ENCODE measurements at regions not wholly inside any gene's neighbourhood (a gene's known extent, or its start where the extent isn't known, plus 50 kb on each side); places are given as distances from the start of the nearest gene placed in this dataset.

GRCh38 chr6:14452567-14453527, 335.3 kb downstream of the CD83 start:
- H3K36me3 ChIP-seq (ENCODE audit: control insufficient read depth, insufficient read depth, low read length), result no peaks in the 10 kb centered on the region
- whole genome bisulfite sequencing, 2 experiments, result 91 to 93% methylated on average over 17 of the region's 17 CpGs
- no peaks in the 10 kb centered on the region for H3K9me3 ChIP-seq (ENCODE audit: control insufficient read depth, low read length)
- H3K27ac ChIP-seq (ENCODE audit: insufficient read depth, low read depth, low read length, poor library complexity, severe bottlenecking), result no peak overlapping the region
- peaks cover 10% of the 10 kb centered on the region for H3K4me1 ChIP-seq (ENCODE audit: control insufficient read depth, insufficient read depth, low read length)
- H3K27me3 ChIP-seq (ENCODE audit: control insufficient read depth, insufficient read depth, low read length, poor library complexity, severe bottlenecking), result peaks cover 3% of the 10 kb centered on the region
- H3K4me3 ChIP-seq (ENCODE audit: insufficient read depth, low read depth, low read length), result no peak overlapping the region

GRCh38 chr6:14453712-14454472, 336.3 kb downstream of the CD83 start:
- Histone ChIP-seq H3K36me3 (ENCODE audit: control insufficient read depth, insufficient read depth, low read length) (no peaks in the 10 kb centered on the region), H3K27ac (ENCODE audit: insufficient read depth, low read depth, low read length, poor library complexity, severe bottlenecking) (no peak overlapping the region), H3K27me3 (ENCODE audit: control insufficient read depth, insufficient read depth, low read length, poor library complexity, severe bottlenecking) (peaks cover 3% of the 10 kb centered on the region), H3K4me1 (ENCODE audit: control insufficient read depth, insufficient read depth, low read length) (peaks cover 10% of the 10 kb centered on the region), H3K4me3 (ENCODE audit: insufficient read depth, low read depth, low read length) (no peak overlapping the region), H3K9me3 (ENCODE audit: control insufficient read depth, low read length) (no peaks in the 10 kb centered on the region)
- 96 to 98% methylated on average over 6 of the region's 6 CpGs for WGBS, 2 experiments

- Histone ChIP-seq H3K4me3 (ENCODE audit: insufficient read depth, low read depth, low read length) (no peak overlapping the region), H3K9me3 (ENCODE audit: control insufficient read depth, low read length) (no peaks in the 10 kb centered on the region), H3K27ac (ENCODE audit: insufficient read depth, low read depth, low read length, poor library complexity, severe bottlenecking) (no peak overlapping the region), H3K36me3 (ENCODE audit: control insufficient read depth, insufficient read depth, low read length) (no peaks in the 10 kb centered on the region), H3K4me1 (ENCODE audit: control insufficient read depth, insufficient read depth, low read length) (peaks cover 9% of the 10 kb centered on the region), H3K27me3 (ENCODE audit: control insufficient read depth, insufficient read depth, low read length, poor library complexity, severe bottlenecking) (peaks cover 3% of the 10 kb centered on the region)
- WGBS, 2 experiments, result 93 to 95% methylated on average over 4 of the region's 4 CpGs
Observed at GRCh38 chr6:14454473-14454775, 336.9 kb downstream of the CD83 start.

DNA sequence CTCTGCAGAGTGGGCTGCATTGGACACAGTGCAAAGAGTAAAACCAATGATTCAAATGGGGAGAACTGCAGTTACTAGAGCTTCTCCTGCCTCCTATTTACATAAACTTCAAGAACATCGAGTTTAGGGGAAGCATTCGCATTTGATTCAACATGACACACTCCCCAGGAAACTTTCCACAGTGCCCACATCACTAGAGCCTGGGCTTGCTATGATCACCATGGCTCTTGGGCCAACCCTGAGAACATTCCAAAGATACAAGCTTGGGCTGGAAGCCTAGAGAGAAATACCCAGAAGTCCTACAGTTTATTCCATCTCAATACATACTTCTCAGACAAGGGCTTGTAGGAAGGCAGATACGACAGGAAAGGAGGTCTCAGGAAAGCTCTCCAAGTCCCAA, 337.9 kb downstream of the CD83 start:
- Histone ChIP-seq H3K4me3 (ENCODE audit: insufficient read depth, low read depth, low read length) (no peak overlapping the region), H3K27ac (ENCODE audit: insufficient read depth, low read depth, low read length, poor library complexity, severe bottlenecking) (no peak overlapping the region), H3K36me3 (ENCODE audit: control insufficient read depth, insufficient read depth, low read length) (no peaks in the 10 kb centered on the region), H3K9me3 (ENCODE audit: control insufficient read depth, low read length) (no peaks in the 10 kb centered on the region), H3K4me1 (ENCODE audit: control insufficient read depth, insufficient read depth, low read length) (no peaks in the 10 kb centered on the region), H3K27me3 (ENCODE audit: control insufficient read depth, insufficient read depth, low read length, poor library complexity, severe bottlenecking) (peaks cover 3% of the 10 kb centered on the region)
- 89 to 94% methylated on average over 3 of the region's 3 CpGs for whole genome bisulfite sequencing, 2 experiments

DNA sequence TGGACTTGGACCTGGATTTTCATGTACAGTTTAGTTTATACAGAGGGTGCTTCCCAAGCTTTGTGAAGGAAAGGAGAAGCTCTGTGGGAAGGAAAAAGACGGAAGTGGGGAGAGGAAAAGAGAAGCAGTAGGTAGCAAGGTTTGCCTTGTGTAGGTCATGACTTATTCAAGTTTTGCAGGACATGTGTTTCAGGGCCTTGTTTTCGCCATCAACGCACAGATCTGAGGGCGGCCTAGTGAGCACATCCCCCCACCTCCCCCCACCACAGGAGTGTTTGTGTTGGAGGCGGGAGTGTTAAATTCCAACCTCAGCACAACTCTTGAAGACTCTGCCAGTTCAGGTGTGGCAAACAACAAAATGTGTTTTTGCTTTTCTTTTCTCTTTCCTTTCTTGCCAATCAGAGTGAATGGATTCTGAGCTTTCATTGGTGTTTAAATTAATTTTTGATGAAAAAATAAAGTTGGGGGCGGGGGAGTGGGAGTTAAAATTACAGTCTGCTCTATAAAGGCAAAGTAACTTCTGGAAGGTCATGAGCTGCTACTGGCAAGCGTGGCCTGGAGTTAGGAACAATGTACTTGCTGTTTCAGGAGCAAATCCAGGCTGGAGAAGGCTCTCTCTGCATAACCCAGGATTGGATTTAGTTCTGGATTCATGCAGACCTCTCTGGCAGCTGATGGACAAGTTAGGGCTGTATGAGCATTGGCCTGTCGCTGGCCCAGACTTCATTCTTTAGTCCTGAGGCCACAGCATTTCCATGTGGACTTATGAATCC, 338.5 kb downstream of the CD83 start:
- H3K4me1 ChIP-seq (ENCODE audit: control insufficient read depth, insufficient read depth, low read length), result no peaks in the 10 kb centered on the region
- H3K27ac ChIP-seq (ENCODE audit: insufficient read depth, low read depth, low read length, poor library complexity, severe bottlenecking), result no peak overlapping the region
- WGBS, 2 experiments, result 84 to 88% methylated on average over 7 to 8 of the region's 8 CpGs
- H3K36me3 ChIP-seq (ENCODE audit: control insufficient read depth, insufficient read depth, low read length), result no peaks in the 10 kb centered on the region
- no peaks in the 10 kb centered on the region for H3K9me3 ChIP-seq (ENCODE audit: control insufficient read depth, low read length)
- no peaks in the 10 kb centered on the region for H3K27me3 ChIP-seq (ENCODE audit: control insufficient read depth, insufficient read depth, low read length, poor library complexity, severe bottlenecking)
- no peak overlapping the region for H3K4me3 ChIP-seq (ENCODE audit: insufficient read depth, low read depth, low read length)

- Histone ChIP-seq H3K4me1 (ENCODE audit: control insufficient read depth, insufficient read depth, low read length) (no peaks in the 10 kb centered on the region), H3K4me3 (ENCODE audit: insufficient read depth, low read depth, low read length) (no peak overlapping the region), H3K9me3 (ENCODE audit: control insufficient read depth, low read length) (no peaks in the 10 kb centered on the region), H3K27ac (ENCODE audit: insufficient read depth, low read depth, low read length, poor library complexity, severe bottlenecking) (no peak overlapping the region), H3K27me3 (ENCODE audit: control insufficient read depth, insufficient read depth, low read length, poor library complexity, severe bottlenecking) (no peaks in the 10 kb centered on the region), H3K36me3 (ENCODE audit: control insufficient read depth, insufficient read depth, low read length) (no peaks in the 10 kb centered on the region)
- 90 to 95% methylated on average over 1 of the region's 1 CpG for WGBS, 2 experiments
Observed at GRCh38 chr6:14456941-14457340, 339.4 kb downstream of the CD83 start.

DNA sequence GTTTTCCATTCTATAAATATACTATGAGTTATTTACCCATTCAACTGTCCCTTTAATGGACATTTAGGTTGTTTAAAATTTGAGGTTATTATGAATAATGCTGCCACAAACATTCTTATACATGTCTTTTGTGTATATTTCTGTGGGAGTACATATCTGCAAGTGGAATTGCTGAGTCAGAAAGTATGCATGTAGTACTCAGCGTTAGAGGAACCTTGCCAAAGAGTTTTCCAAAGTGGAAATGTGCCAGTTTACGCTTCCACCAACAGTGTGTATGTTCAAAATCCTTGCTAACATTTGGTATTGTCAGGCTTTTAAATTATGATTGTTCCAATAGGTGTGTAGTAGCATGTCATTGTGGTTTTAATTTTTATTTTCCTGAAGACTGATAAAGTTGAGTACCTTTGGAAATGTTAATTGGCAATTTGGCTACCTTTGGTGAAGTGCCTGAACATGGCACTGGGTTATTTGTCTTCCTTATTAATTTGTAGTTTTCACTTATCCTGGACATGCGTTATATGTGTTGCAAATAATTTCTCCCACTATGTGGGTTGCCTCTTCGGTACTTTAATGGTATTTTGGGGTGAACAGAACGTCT, 341.2 kb downstream of the CD83 start:
- Histone ChIP-seq H3K9me3 (ENCODE audit: control insufficient read depth, low read length) (no peaks in the 10 kb centered on the region), H3K27ac (ENCODE audit: insufficient read depth, low read depth, low read length, poor library complexity, severe bottlenecking) (no peak overlapping the region), H3K27me3 (ENCODE audit: control insufficient read depth, insufficient read depth, low read length, poor library complexity, severe bottlenecking) (no peaks in the 10 kb centered on the region), H3K4me1 (ENCODE audit: control insufficient read depth, insufficient read depth, low read length) (no peaks in the 10 kb centered on the region), H3K36me3 (ENCODE audit: control insufficient read depth, insufficient read depth, low read length) (no peaks in the 10 kb centered on the region), H3K4me3 (ENCODE audit: insufficient read depth, low read depth, low read length) (no peak overlapping the region)
- 95 to 96% methylated on average over 5 of the region's 5 CpGs for WGBS, 2 experiments

DNA sequence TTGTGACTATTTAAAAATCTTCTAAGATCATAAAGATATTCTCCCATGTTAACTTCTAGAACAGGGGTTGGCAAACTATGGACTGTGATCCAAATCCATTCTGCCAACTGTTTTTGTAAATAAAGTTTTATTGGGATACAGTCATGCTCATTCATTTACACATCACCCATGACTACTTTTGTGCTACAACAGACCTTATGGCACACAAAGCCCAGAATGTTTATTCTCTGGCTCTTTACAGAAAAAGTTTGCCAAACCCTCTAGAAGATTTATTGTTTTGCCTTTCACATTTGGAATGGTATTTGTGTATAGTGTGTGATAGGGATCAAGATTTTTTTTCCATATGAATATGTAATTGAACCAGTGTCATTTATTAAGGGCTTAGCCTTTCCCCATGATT, 341.7 kb downstream of the CD83 start:
- Histone ChIP-seq H3K36me3 (ENCODE audit: control insufficient read depth, insufficient read depth, low read length) (no peaks in the 10 kb centered on the region), H3K9me3 (ENCODE audit: control insufficient read depth, low read length) (no peaks in the 10 kb centered on the region), H3K4me3 (ENCODE audit: insufficient read depth, low read depth, low read length) (no peak overlapping the region), H3K27me3 (ENCODE audit: control insufficient read depth, insufficient read depth, low read length, poor library complexity, severe bottlenecking) (no peaks in the 10 kb centered on the region), H3K4me1 (ENCODE audit: control insufficient read depth, insufficient read depth, low read length) (no peaks in the 10 kb centered on the region), H3K27ac (ENCODE audit: insufficient read depth, low read depth, low read length, poor library complexity, severe bottlenecking) (no peak overlapping the region)

DNA sequence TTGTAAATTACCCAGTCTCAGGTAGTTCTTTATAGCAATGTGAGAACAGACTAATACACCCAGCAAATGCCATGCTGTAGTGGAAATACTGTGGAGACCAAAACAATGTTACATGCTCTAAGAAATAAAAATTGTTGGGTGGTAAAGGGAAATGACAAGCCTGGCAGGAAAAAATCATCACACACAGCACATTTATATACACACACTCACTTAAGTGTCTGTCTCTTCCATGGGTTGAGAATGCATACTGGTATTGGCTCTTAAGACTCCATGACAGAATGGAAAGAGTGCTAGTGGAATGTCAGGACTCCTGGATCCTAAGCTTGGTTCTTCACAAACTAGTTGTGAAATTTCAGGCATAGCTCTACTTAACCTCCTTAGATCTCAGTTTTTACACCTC, 343.0 kb downstream of the CD83 start:
- Histone ChIP-seq H3K36me3 (ENCODE audit: control insufficient read depth, insufficient read depth, low read length) (no peaks in the 10 kb centered on the region), H3K27ac (ENCODE audit: insufficient read depth, low read depth, low read length, poor library complexity, severe bottlenecking) (no peak overlapping the region), H3K4me3 (ENCODE audit: insufficient read depth, low read depth, low read length) (no peak overlapping the region), H3K4me1 (ENCODE audit: control insufficient read depth, insufficient read depth, low read length) (no peaks in the 10 kb centered on the region), H3K27me3 (ENCODE audit: control insufficient read depth, insufficient read depth, low read length, poor library complexity, severe bottlenecking) (no peaks in the 10 kb centered on the region), H3K9me3 (ENCODE audit: control insufficient read depth, low read length) (no peaks in the 10 kb centered on the region)

DNA sequence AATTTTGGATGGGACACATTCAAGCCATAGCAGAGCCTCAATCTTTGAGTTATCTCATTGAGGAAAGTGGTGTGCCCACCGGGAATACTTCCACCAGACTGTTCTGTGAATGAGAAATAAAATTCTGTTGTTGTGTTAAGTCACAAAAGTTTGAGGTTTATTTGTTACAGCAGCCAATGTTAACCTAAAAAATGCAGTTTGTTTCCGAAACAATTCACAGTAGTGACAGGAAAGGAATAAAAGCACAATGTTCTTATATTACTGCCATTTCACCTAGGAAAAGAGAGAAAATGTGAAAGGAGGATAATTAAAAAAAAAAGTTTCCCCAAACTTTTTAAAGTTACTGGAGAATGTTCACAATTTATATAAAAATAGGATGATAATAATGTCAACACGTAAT, 344.6 kb downstream of the CD83 start:
- Histone ChIP-seq H3K9me3 (ENCODE audit: control insufficient read depth, low read length) (no peaks in the 10 kb centered on the region), H3K27ac (ENCODE audit: insufficient read depth, low read depth, low read length, poor library complexity, severe bottlenecking) (no peak overlapping the region), H3K4me1 (ENCODE audit: control insufficient read depth, insufficient read depth, low read length) (no peaks in the 10 kb centered on the region), H3K27me3 (ENCODE audit: control insufficient read depth, insufficient read depth, low read length, poor library complexity, severe bottlenecking) (no peaks in the 10 kb centered on the region), H3K36me3 (ENCODE audit: control insufficient read depth, insufficient read depth, low read length) (no peaks in the 10 kb centered on the region), H3K4me3 (ENCODE audit: insufficient read depth, low read depth, low read length) (no peak overlapping the region)
- 93 to 98% methylated on average over 2 to 3 of the region's 3 CpGs for WGBS, 2 experiments
